ENCODE measurements at regions not wholly inside any gene's neighbourhood (a gene's known extent, or its start where the extent isn't known, plus 50 kb on each side); places are given as distances from the start of the nearest gene placed in this dataset.

DNA sequence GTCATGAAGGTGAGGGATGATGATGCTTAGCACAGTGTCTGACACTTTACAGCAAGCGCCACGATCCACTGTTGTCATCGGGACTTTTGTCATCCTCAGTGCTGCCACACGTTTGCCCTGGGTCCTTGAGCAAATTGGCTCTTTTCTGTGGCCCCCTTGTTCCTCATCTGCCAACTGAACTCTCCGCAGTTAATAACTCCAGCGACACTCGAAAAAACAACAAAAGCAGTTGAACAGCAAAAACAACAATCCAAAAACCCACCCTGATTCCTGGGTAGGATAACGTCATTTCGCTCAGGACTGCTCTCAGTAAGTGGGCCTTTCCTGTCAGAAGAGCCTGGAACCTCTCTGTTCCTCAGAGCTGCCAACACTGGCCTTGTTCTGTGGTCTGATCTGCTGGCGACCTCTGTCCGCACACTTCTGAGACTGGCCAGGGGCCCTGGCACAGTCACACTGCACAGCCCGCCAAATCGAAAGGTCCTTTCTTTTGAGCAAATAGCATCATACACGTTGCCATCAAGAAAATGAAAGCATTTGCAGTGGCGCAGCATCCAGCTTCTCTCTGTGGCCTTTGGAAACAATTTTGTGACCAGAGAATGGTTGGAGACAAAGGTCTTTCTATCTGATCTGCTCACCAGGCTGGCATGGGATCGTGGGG lies 79.9 kb upstream of the SYT13 start:
- Histone ChIP-seq H3K27me3 (ENCODE audit: control insufficient read depth in 4 of 4, insufficient read depth in 4 of 4, low read length in 3 of 4) (no peaks in the 10 kb centered on the region), H3K36me3 (ENCODE audit: control insufficient read depth in 4 of 4, insufficient read depth in 3 of 4, low read depth in 1 of 4, low read length in 3 of 4) (no peaks in the 10 kb centered on the region), H3K9me3 (ENCODE audit: control insufficient read depth in 4 of 4, low read length in 3 of 4) (no peaks in the 10 kb centered on the region), H3K9ac (ENCODE audit: low read depth in 1 of 2, low read length in 2 of 2) (no peak overlapping the region), H3K4me1 (ENCODE audit: control insufficient read depth in 4 of 4, insufficient read depth in 4 of 4, low read length in 3 of 4) (peaks cover 2 to 12% (median 7%) of the 10 kb centered on the region in 4 donors), H3K4me3 (ENCODE audit: low read depth in 1 of 3, low read length in 3 of 3) (no peak overlapping the region), H3K27ac (ENCODE audit: low read depth in 1 of 2, low read length in 2 of 2) (peak overlapping the region in 1 of 2 donors; percentile 32)
- WGBS: 50% methylated on average over 16 of the region's 16 CpGs
- TF ChIP-seq JUND (IDR thresholded peaks at IDR 0.05) (peak in 1 of 2 donors; percentile 47), EGR1 (IDR thresholded peaks at IDR 0.05; ENCODE audit: low read depth in 2 of 2) (no peak), RXRA (IDR thresholded peaks at IDR 0.05) (peak in 1 of 2 donors; percentile 71), YY1 (IDR thresholded peaks at IDR 0.05) (peak; percentile 67), NR2F2 (IDR thresholded peaks at IDR 0.05) (peak; percentile 26), RAD21 (IDR thresholded peaks at IDR 0.05) (peak; percentile 15 to 30), HNF4A (conservative IDR thresholded peaks at IDR 0.05) (peak in 1 of 2 donors; percentile 72), HNF4G (IDR thresholded peaks at IDR 0.05) (no peak)
- TF ChIP-seq, protein P1, sequence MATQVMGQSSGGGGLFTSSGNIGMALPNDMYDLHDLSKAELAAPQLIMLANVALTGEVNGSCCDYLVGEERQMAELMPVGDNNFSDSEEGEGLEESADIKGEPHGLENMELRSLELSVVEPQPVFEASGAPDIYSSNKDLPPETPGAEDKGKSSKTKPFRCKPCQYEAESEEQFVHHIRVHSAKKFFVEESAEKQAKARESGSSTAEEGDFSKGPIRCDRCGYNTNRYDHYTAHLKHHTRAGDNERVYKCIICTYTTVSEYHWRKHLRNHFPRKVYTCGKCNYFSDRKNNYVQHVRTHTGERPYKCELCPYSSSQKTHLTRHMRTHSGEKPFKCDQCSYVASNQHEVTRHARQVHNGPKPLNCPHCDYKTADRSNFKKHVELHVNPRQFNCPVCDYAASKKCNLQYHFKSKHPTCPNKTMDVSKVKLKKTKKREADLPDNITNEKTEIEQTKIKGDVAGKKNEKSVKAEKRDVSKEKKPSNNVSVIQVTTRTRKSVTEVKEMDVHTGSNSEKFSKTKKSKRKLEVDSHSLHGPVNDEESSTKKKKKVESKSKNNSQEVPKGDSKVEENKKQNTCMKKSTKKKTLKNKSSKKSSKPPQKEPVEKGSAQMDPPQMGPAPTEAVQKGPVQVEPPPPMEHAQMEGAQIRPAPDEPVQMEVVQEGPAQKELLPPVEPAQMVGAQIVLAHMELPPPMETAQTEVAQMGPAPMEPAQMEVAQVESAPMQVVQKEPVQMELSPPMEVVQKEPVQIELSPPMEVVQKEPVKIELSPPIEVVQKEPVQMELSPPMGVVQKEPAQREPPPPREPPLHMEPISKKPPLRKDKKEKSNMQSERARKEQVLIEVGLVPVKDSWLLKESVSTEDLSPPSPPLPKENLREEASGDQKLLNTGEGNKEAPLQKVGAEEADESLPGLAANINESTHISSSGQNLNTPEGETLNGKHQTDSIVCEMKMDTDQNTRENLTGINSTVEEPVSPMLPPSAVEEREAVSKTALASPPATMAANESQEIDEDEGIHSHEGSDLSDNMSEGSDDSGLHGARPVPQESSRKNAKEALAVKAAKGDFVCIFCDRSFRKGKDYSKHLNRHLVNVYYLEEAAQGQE (IDR thresholded peaks at IDR 0.05): peak; percentile 22
- no peak for DNase-seq (ENCODE audit: low spot score)

DNA sequence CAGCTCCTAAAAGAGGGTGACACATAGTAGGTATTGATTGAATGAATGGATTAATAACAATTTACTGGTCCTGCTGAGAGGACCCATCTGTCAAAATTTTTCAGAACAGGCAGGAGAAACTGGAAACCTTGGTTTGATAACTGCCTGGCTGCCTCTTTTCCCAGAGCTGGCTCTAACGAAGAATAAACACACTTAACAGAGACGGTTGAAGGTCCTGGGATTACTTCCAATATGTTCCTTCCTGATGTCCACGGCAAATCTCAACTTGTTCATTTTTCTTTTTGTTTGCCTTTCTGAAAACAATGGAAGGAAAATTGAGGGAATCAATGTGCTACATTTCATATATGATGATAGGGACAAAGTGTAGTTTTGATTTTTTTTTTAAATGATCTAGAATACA lies 76.5 kb upstream of the SYT13 start:
- TF ChIP-seq YY1 (IDR thresholded peaks at IDR 0.05) (no peak), FOXA1 (IDR thresholded peaks at IDR 0.05) (no peak), GABPA (IDR thresholded peaks at IDR 0.05 in 1 of 2, conservative IDR thresholded peaks at IDR 0.05 in 1 of 2) (no peak), RXRA (IDR thresholded peaks at IDR 0.05) (no peak), EGR1 (IDR thresholded peaks at IDR 0.05; ENCODE audit: low read depth in 2 of 2) (no peak), TAF1 (conservative IDR thresholded peaks at IDR 0.05) (no peak), SP1 (IDR thresholded peaks at IDR 0.05) (no peak), HNF4A (conservative IDR thresholded peaks at IDR 0.05) (no peak), FOXA2 (IDR thresholded peaks at IDR 0.05) (no peak), JUND (IDR thresholded peaks at IDR 0.05) (no peak), HNF4G (IDR thresholded peaks at IDR 0.05) (no peak)
- TF ChIP-seq, protein P2, sequence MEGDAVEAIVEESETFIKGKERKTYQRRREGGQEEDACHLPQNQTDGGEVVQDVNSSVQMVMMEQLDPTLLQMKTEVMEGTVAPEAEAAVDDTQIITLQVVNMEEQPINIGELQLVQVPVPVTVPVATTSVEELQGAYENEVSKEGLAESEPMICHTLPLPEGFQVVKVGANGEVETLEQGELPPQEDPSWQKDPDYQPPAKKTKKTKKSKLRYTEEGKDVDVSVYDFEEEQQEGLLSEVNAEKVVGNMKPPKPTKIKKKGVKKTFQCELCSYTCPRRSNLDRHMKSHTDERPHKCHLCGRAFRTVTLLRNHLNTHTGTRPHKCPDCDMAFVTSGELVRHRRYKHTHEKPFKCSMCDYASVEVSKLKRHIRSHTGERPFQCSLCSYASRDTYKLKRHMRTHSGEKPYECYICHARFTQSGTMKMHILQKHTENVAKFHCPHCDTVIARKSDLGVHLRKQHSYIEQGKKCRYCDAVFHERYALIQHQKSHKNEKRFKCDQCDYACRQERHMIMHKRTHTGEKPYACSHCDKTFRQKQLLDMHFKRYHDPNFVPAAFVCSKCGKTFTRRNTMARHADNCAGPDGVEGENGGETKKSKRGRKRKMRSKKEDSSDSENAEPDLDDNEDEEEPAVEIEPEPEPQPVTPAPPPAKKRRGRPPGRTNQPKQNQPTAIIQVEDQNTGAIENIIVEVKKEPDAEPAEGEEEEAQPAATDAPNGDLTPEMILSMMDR (IDR thresholded peaks at IDR 0.05; ENCODE audit: low read depth, low read length, missing input control): no peak
- TF ChIP-seq, protein P3, sequence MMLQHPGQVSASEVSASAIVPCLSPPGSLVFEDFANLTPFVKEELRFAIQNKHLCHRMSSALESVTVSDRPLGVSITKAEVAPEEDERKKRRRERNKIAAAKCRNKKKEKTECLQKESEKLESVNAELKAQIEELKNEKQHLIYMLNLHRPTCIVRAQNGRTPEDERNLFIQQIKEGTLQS (IDR thresholded peaks at IDR 0.05): no peak
- TF ChIP-seq, protein P4, sequence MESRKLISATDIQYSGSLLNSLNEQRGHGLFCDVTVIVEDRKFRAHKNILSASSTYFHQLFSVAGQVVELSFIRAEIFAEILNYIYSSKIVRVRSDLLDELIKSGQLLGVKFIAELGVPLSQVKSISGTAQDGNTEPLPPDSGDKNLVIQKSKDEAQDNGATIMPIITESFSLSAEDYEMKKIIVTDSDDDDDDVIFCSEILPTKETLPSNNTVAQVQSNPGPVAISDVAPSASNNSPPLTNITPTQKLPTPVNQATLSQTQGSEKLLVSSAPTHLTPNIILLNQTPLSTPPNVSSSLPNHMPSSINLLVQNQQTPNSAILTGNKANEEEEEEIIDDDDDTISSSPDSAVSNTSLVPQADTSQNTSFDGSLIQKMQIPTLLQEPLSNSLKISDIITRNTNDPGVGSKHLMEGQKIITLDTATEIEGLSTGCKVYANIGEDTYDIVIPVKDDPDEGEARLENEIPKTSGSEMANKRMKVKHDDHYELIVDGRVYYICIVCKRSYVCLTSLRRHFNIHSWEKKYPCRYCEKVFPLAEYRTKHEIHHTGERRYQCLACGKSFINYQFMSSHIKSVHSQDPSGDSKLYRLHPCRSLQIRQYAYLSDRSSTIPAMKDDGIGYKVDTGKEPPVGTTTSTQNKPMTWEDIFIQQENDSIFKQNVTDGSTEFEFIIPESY (IDR thresholded peaks at IDR 0.05): no peak
- TF ChIP-seq, protein P5, sequence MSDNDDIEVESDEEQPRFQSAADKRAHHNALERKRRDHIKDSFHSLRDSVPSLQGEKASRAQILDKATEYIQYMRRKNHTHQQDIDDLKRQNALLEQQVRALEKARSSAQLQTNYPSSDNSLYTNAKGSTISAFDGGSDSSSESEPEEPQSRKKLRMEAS (IDR thresholded peaks at IDR 0.05): no peak
- TF ChIP-seq, protein P1 (IDR thresholded peaks at IDR 0.05): no peak
- DNase-seq (ENCODE audit: low spot score): no peak
- Histone ChIP-seq H3K4me3 (ENCODE audit: low read depth in 1 of 3, low read length in 3 of 3) (no peak overlapping the region), H3K4me1 (ENCODE audit: control insufficient read depth in 4 of 4, insufficient read depth in 4 of 4, low read length in 3 of 4) (peaks cover 2 to 12% (median 7%) of the 10 kb centered on the region in 4 donors), H3K9me3 (ENCODE audit: control insufficient read depth in 4 of 4, low read length in 3 of 4) (no peaks in the 10 kb centered on the region), H3K27ac (ENCODE audit: low read depth in 1 of 2, low read length in 2 of 2) (no peak overlapping the region), H3K36me3 (ENCODE audit: control insufficient read depth in 4 of 4, insufficient read depth in 3 of 4, low read depth in 1 of 4, low read length in 3 of 4) (no peaks in the 10 kb centered on the region), H3K9ac (ENCODE audit: low read depth in 1 of 2, low read length in 2 of 2) (no peak overlapping the region), H3K27me3 (ENCODE audit: control insufficient read depth in 4 of 4, insufficient read depth in 4 of 4, low read length in 3 of 4) (no peaks in the 10 kb centered on the region)
- WGBS: 26% methylated on average over 3 of the region's 3 CpGs

Measured in liver (tissue), 8 donors.